WTC11 (cell line): ENCODE measurements at regions not wholly inside any gene's neighbourhood (a gene's known extent, or its start where the extent isn't known, plus 50 kb on each side); places are given as distances from the start of the nearest gene placed in this dataset.

Experiments
- E2F5 ChIP-seq: sonication (generic); formaldehyde crosslinking; IDR thresholded peaks from 2 replicates; pipeline ENCODE4 v1.8.1; 2022; ENCODE audit warnings: mild to moderate bottlenecking, moderate library complexity, missing genetic modification reagents
- ESRRA ChIP-seq: sonication (generic); formaldehyde crosslinking; IDR thresholded peaks from 2 replicates; pipeline ENCODE4 v1.8.1; 2022; ENCODE audit warnings: mild to moderate bottlenecking, missing genetic modification reagents, borderline replicate concordance
- FOXJ3 ChIP-seq: sonication (generic); formaldehyde crosslinking; IDR thresholded peaks from 2 replicates; pipeline ENCODE4 v1.9.0; 2021; ENCODE audit warnings: missing genetic modification reagents, mild to moderate bottlenecking, borderline replicate concordance
- MAX ChIP-seq: sonication (generic); formaldehyde crosslinking; IDR thresholded peaks from 2 replicates; pipeline ENCODE4 v1.8.0; 2022; ENCODE audit warnings: mild to moderate bottlenecking, missing genetic modification reagents
- NFYB ChIP-seq: sonication (generic); formaldehyde crosslinking; conservative IDR thresholded peaks from 2 replicates; pipeline ENCODE4 v1.8.0; 2022; ENCODE audit warnings: low read depth, missing genetic modification reagents
- ZNF121 ChIP-seq: sonication (generic); formaldehyde crosslinking; IDR thresholded peaks from 2 replicates; pipeline ENCODE4 v1.8.0; 2023; ENCODE audit warnings: missing genetic modification reagents
- ZNF232 ChIP-seq: sonication (generic); formaldehyde crosslinking; IDR thresholded peaks from 2 replicates; pipeline ENCODE4 v1.8.0; 2022; ENCODE audit warnings: mild to moderate bottlenecking, missing genetic modification reagents
- TF ChIP-seq, protein P1 (sequence below): sonication (generic); formaldehyde crosslinking; IDR thresholded peaks from 2 replicates; pipeline ENCODE4 v1.8.0; 2022; ENCODE audit warnings: missing genetic modification reagents
- TF ChIP-seq, protein P2 (sequence below): fragments of 200-600 bp; IDR thresholded peaks from 2 replicates; pipeline ENCODE4 v1.8.0; 2022; ENCODE audit warnings: antibody characterized with exemption

DNA sequence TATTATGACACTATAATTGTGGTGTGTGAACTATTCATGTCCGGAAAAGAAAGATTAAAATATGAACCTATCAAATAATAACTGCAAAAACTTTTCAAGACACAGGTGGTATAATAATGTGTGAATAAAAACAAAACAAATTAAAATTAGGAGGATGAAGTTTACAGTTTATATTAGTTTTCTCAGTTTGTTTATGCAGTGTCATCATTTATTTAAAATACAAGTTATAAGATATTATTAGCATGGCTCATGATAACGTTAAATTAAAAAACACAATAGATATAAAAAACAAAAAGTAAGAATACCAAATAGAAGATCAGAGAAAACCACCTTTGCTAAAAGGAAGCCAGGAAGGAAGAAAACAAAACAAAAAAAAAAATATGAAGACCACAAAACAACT, 963.8 kb upstream of the ALCAM start:
- TF ChIP-seq FOXJ3 (CRISPR knock-in tag), result no peak
- TF ChIP-seq MAX (CRISPR knock-in tag), result no peak
- TF ChIP-seq E2F5 (CRISPR knock-in tag), result no peak
- TF ChIP-seq, protein P1, sequence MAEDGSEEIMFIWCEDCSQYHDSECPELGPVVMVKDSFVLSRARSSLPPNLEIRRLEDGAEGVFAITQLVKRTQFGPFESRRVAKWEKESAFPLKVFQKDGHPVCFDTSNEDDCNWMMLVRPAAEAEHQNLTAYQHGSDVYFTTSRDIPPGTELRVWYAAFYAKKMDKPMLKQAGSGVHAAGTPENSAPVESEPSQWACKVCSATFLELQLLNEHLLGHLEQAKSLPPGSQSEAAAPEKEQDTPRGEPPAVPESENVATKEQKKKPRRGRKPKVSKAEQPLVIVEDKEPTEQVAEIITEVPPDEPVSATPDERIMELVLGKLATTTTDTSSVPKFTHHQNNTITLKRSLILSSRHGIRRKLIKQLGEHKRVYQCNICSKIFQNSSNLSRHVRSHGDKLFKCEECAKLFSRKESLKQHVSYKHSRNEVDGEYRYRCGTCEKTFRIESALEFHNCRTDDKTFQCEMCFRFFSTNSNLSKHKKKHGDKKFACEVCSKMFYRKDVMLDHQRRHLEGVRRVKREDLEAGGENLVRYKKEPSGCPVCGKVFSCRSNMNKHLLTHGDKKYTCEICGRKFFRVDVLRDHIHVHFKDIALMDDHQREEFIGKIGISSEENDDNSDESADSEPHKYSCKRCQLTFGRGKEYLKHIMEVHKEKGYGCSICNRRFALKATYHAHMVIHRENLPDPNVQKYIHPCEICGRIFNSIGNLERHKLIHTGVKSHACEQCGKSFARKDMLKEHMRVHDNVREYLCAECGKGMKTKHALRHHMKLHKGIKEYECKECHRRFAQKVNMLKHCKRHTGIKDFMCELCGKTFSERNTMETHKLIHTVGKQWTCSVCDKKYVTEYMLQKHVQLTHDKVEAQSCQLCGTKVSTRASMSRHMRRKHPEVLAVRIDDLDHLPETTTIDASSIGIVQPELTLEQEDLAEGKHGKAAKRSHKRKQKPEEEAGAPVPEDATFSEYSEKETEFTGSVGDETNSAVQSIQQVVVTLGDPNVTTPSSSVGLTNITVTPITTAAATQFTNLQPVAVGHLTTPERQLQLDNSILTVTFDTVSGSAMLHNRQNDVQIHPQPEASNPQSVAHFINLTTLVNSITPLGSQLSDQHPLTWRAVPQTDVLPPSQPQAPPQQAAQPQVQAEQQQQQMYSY (CRISPR knock-in tag), result no peak
- no peak for TF ChIP-seq NFYB (CRISPR knock-in tag)
- TF ChIP-seq ESRRA, result no peak
- TF ChIP-seq, protein P2, sequence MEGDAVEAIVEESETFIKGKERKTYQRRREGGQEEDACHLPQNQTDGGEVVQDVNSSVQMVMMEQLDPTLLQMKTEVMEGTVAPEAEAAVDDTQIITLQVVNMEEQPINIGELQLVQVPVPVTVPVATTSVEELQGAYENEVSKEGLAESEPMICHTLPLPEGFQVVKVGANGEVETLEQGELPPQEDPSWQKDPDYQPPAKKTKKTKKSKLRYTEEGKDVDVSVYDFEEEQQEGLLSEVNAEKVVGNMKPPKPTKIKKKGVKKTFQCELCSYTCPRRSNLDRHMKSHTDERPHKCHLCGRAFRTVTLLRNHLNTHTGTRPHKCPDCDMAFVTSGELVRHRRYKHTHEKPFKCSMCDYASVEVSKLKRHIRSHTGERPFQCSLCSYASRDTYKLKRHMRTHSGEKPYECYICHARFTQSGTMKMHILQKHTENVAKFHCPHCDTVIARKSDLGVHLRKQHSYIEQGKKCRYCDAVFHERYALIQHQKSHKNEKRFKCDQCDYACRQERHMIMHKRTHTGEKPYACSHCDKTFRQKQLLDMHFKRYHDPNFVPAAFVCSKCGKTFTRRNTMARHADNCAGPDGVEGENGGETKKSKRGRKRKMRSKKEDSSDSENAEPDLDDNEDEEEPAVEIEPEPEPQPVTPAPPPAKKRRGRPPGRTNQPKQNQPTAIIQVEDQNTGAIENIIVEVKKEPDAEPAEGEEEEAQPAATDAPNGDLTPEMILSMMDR, result no peak
- no peak for TF ChIP-seq ZNF232 (CRISPR knock-in tag)
- TF ChIP-seq ZNF121 (CRISPR knock-in tag), result no peak
